ENCODE measurements at regions not wholly inside any gene's neighbourhood (a gene's known extent, or its start where the extent isn't known, plus 50 kb on each side); places are given as distances from the start of the nearest gene placed in this dataset.

GRCh38 chr7:42597300-42597699, 314.6 kb downstream of the C7orf25 start:
- TF ChIP-seq JUND (IDR thresholded peaks at IDR 0.05; ENCODE audit: low read length) (no peak), EZH2 (IDR thresholded peaks at IDR 0.05; ENCODE audit: low read depth, low read length, severe bottlenecking) (no peak), TBP (IDR thresholded peaks at IDR 0.05; ENCODE audit: low read depth, low read length) (no peak), GABPA (IDR thresholded peaks at IDR 0.05; ENCODE audit: borderline replicate concordance, insufficient read depth, low read length) (no peak), EP300 (IDR thresholded peaks at IDR 0.05; ENCODE audit: borderline replicate concordance in 1 of 2, low read depth in 2 of 2, low read length in 2 of 2) (no peak)
- TF ChIP-seq, protein P1, sequence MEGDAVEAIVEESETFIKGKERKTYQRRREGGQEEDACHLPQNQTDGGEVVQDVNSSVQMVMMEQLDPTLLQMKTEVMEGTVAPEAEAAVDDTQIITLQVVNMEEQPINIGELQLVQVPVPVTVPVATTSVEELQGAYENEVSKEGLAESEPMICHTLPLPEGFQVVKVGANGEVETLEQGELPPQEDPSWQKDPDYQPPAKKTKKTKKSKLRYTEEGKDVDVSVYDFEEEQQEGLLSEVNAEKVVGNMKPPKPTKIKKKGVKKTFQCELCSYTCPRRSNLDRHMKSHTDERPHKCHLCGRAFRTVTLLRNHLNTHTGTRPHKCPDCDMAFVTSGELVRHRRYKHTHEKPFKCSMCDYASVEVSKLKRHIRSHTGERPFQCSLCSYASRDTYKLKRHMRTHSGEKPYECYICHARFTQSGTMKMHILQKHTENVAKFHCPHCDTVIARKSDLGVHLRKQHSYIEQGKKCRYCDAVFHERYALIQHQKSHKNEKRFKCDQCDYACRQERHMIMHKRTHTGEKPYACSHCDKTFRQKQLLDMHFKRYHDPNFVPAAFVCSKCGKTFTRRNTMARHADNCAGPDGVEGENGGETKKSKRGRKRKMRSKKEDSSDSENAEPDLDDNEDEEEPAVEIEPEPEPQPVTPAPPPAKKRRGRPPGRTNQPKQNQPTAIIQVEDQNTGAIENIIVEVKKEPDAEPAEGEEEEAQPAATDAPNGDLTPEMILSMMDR (IDR thresholded peaks at IDR 0.05; ENCODE audit: control extremely low read depth in 1 of 3, insufficient read depth in 1 of 3, low read depth in 1 of 3, low read length in 3 of 3): no peak

Measured in H1 (cell line).